Vagina (tissue), 2 donors: ENCODE measurements at regions not wholly inside any gene's neighbourhood (a gene's known extent, or its start where the extent isn't known, plus 50 kb on each side); places are given as distances from the start of the nearest gene placed in this dataset.

ENCODE experiments used
- POLR2A ChIP-seq, 2 donors: fragments of 450-650 bp; IDR thresholded peaks; one replicate each; pipeline ENCODE4 v1.6.1; 2017; ENCODE audit warnings: antibody characterized with exemption in 2 of 2, mild to moderate bottlenecking in 2 of 2, moderate library complexity in 2 of 2
- POLR2AphosphoS5 ChIP-seq, 2 donors: sonication (generic); formaldehyde crosslinking; IDR thresholded peaks; one replicate each; pipeline ENCODE4 v1.9.0; 2017; ENCODE audit warnings: antibody characterized with exemption in 2 of 2, mild to moderate bottlenecking in 2 of 2, low read depth in 1 of 2; ENCODE audit not compliant: insufficient read depth in 1 of 2

GRCh38 chr2:144833075-144833637 lies 313.2 kb upstream of the ZEB2 start:
- no peak for TF ChIP-seq POLR2AphosphoS5 (IDR thresholded peaks at IDR 0.05; ENCODE audit: insufficient read depth in 1 of 2, low read depth in 1 of 2)
- TF ChIP-seq POLR2A (IDR thresholded peaks at IDR 0.05) = no peak
